ENCODE measurements at regions not wholly inside any gene's neighbourhood (a gene's known extent, or its start where the extent isn't known, plus 50 kb on each side); places are given as distances from the start of the nearest gene placed in this dataset.

- no peaks in the 10 kb centered on the region for H3K27me3 ChIP-seq (ENCODE audit: control insufficient read depth, insufficient read depth, low read length)
- intact Hi-C loops (cut with micrococcal nuclease; ENCODE audit: unreplicated experiment) = no loop called here
- H3K4me1 ChIP-seq (ENCODE audit: control insufficient read depth, insufficient read depth, low read length) = no peaks in the 10 kb centered on the region
- H3K9me3 ChIP-seq (ENCODE audit: control insufficient read depth, insufficient read depth, low read depth, low read length) = no peaks in the 10 kb centered on the region
- ChIA-PET CTCF (no interaction called here), POLR2A (no interaction called here)
- no peaks in the 10 kb centered on the region for H3K36me3 ChIP-seq (ENCODE audit: control insufficient read depth, insufficient read depth, low read length)
- no peak for DNase-seq (ENCODE audit: low read depth, low spot score)
- BruUV-seq (replicated peaks) = no TSS peak
- ATAC-seq = no peak
- H3K27ac ChIP-seq (ENCODE audit: low read length) = no peak overlapping the region
- in situ Hi-C loops (cut with HindIII; ENCODE audit: low pct_unique_long_range_greater_than_20kb, low sequenced_read_pairs) = no loop called here
- no peak for TF ChIP-seq REST (IDR thresholded peaks at IDR 0.05; ENCODE audit: insufficient read depth in 1 of 2, low read depth in 2 of 2, low read length in 1 of 2)
- no peak for TF ChIP-seq SIN3A (IDR thresholded peaks at IDR 0.05; ENCODE audit: borderline replicate concordance, insufficient read depth, low read depth, low read length)
- no peak for TF ChIP-seq TCF7L2 (IDR thresholded peaks at IDR 0.05; ENCODE audit: low read depth, low read length)
- no peak for TF ChIP-seq POLR2AphosphoS5 (IDR thresholded peaks at IDR 0.05; ENCODE audit: low read depth, low read length)
- TF ChIP-seq CTCF (IDR thresholded peaks at IDR 0.05) = no peak
- H3K4me3 ChIP-seq (ENCODE audit: low read depth in 2 of 2, low read length in 2 of 2) = no peak overlapping the region
Observed at GRCh38 chr3:86826292-86826691, 164.7 kb downstream of the VGLL3 start.

- H3K4me3 ChIP-seq (ENCODE audit: low read depth in 2 of 2, low read length in 2 of 2) = no peak overlapping the region
- no peaks in the 10 kb centered on the region for H3K27me3 ChIP-seq (ENCODE audit: control insufficient read depth, insufficient read depth, low read length)
- no TSS peak for BruUV-seq (replicated peaks)
- DNase-seq (ENCODE audit: low read depth, low spot score) = no peak
- TF ChIP-seq CTCF (IDR thresholded peaks at IDR 0.05) = no peak
- TF ChIP-seq REST (IDR thresholded peaks at IDR 0.05; ENCODE audit: insufficient read depth in 1 of 2, low read depth in 2 of 2, low read length in 1 of 2) = no peak
- no peak for TF ChIP-seq POLR2AphosphoS5 (IDR thresholded peaks at IDR 0.05; ENCODE audit: low read depth, low read length)
- no peak for TF ChIP-seq TCF7L2 (IDR thresholded peaks at IDR 0.05; ENCODE audit: low read depth, low read length)
- no peak for TF ChIP-seq SIN3A (IDR thresholded peaks at IDR 0.05; ENCODE audit: borderline replicate concordance, insufficient read depth, low read depth, low read length)
- H3K36me3 ChIP-seq (ENCODE audit: control insufficient read depth, insufficient read depth, low read length) = no peaks in the 10 kb centered on the region
- POLR2A ChIA-PET = no interaction called here
- no peaks in the 10 kb centered on the region for H3K9me3 ChIP-seq (ENCODE audit: control insufficient read depth, insufficient read depth, low read depth, low read length)
- CTCF ChIA-PET = no interaction called here
- ATAC-seq = no peak
- in situ Hi-C loops (cut with HindIII; ENCODE audit: low pct_unique_long_range_greater_than_20kb, low sequenced_read_pairs) = no loop called here
- intact Hi-C loops (cut with micrococcal nuclease; ENCODE audit: unreplicated experiment) = no loop called here
- H3K4me1 ChIP-seq (ENCODE audit: control insufficient read depth, insufficient read depth, low read length) = no peaks in the 10 kb centered on the region
- no peak overlapping the region for H3K27ac ChIP-seq (ENCODE audit: low read length)
Observed at GRCh38 chr3:86815880-86816279, 175.1 kb downstream of the VGLL3 start.

Measured in Panc1 (cell line).